RWPE2 (cell line): ENCODE measurements at regions not wholly inside any gene's neighbourhood (a gene's known extent, or its start where the extent isn't known, plus 50 kb on each side); places are given as distances from the start of the nearest gene placed in this dataset.

Experiments used
- ATAC-seq: fragments of 200-7000 bp; cut with Tn5 transposase; 3 replicates; pipeline ENCODE4 v1.9.1; 2021; ENCODE audit warnings: low read depth
- DNase-seq: peaks from one replicate; pipeline ENCODE4 v3.0.0-alpha.2; 2020; ENCODE audit warnings: low spot score
- H3K27ac ChIP-seq: fragments of 450-650 bp; 2 replicates; pipeline ENCODE4 v1.5.1; 2017; ENCODE audit warnings: mild to moderate bottlenecking; ENCODE audit not compliant: poor library complexity, severe bottlenecking
- H3K27me3 ChIP-seq: fragments of 250-450 bp; sonication (Bioruptor Pico); 2 replicates; pipeline ENCODE4 v1.5.1; 2021; ENCODE audit warnings: mild to moderate bottlenecking, moderate library complexity; ENCODE audit not compliant: insufficient read depth, poor library complexity, severe bottlenecking
- H3K36me3 ChIP-seq: fragments of 250-450 bp; sonication (Bioruptor Pico); 2 replicates; pipeline ENCODE4 v1.5.1; 2020; ENCODE audit warnings: low read depth, mild to moderate bottlenecking, moderate library complexity
- H3K4me1 ChIP-seq: fragments of 250-450 bp; sonication (Bioruptor Pico); 2 replicates; pipeline ENCODE4 v1.5.1; 2021; ENCODE audit warnings: mild to moderate bottlenecking, moderate library complexity; ENCODE audit not compliant: insufficient read depth, poor library complexity, severe bottlenecking
- H3K4me3 ChIP-seq: fragments of 250-450 bp; sonication (Bioruptor Pico); 2 replicates; pipeline ENCODE4 v1.5.1; 2021; ENCODE audit warnings: mild to moderate bottlenecking, moderate library complexity; ENCODE audit not compliant: severe bottlenecking
- H3K9me3 ChIP-seq: fragments of 250-450 bp; sonication (Bioruptor Pico); 2 replicates; pipeline ENCODE4 v1.5.1; 2021; ENCODE audit warnings: mild to moderate bottlenecking, moderate library complexity; ENCODE audit not compliant: severe bottlenecking
- TF ChIP-seq, protein P1 (sequence below): fragments of 450-650 bp; IDR thresholded peaks from one replicate; pipeline ENCODE4 v1.5.1; 2017; ENCODE audit warnings: mild to moderate bottlenecking, moderate library complexity; ENCODE audit not compliant: poor library complexity, severe bottlenecking

DNA sequence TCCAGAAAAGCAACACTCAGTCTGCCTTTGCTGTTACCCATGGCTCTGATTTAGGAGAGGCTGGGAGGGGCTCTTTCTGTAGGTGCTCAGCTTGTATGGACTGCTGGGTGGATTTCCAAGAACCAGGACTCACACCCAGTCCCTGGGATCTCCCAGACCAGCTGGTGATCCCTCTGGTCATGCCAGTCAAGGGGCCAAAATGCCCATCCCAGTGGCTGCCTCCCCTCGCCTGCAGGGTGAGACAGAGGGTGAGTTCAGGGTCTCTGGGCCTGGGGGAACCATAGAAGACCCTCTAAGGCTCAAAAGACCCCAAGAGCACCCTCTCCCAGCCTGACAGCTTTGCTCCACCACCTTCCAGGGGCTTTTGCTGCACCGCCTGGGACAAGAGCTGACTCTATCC is 78.6 kb upstream of the MYL2 start:
- DNase-seq (no peak), ATAC-seq (no peak)
- H3K27me3 ChIP-seq: no peaks in the 10 kb centered on the region
- H3K27ac ChIP-seq: no peak overlapping the region
- H3K9me3 ChIP-seq: no peaks in the 10 kb centered on the region
- no peak overlapping the region for H3K4me3 ChIP-seq
- H3K36me3 ChIP-seq: no peaks in the 10 kb centered on the region
- no peaks in the 10 kb centered on the region for H3K4me1 ChIP-seq
- TF ChIP-seq, protein P1, sequence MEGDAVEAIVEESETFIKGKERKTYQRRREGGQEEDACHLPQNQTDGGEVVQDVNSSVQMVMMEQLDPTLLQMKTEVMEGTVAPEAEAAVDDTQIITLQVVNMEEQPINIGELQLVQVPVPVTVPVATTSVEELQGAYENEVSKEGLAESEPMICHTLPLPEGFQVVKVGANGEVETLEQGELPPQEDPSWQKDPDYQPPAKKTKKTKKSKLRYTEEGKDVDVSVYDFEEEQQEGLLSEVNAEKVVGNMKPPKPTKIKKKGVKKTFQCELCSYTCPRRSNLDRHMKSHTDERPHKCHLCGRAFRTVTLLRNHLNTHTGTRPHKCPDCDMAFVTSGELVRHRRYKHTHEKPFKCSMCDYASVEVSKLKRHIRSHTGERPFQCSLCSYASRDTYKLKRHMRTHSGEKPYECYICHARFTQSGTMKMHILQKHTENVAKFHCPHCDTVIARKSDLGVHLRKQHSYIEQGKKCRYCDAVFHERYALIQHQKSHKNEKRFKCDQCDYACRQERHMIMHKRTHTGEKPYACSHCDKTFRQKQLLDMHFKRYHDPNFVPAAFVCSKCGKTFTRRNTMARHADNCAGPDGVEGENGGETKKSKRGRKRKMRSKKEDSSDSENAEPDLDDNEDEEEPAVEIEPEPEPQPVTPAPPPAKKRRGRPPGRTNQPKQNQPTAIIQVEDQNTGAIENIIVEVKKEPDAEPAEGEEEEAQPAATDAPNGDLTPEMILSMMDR: no peak

DNA sequence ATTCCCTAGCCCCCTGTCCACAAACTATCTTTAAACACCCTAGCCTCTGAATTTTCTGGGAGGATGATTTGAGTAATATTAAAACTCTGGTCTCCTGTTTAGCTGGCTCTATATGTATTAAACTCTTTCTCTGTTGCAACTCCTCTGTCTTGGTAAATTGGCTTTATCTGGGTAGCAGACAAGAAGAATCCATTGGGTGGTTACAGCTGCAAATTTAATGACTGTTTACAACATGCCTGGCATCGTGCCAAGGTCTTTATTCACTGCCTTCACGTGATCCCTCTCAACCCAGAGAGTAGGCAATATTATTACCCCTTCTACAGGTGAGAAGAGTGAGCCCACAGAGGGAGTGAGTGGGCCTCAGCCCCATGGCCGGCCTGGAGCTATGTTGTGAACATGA is 77.8 kb upstream of the MYL2 start:
- Histone ChIP-seq H3K27me3 (no peaks in the 10 kb centered on the region), H3K4me1 (no peaks in the 10 kb centered on the region), H3K36me3 (no peaks in the 10 kb centered on the region), H3K27ac (no peak overlapping the region), H3K4me3 (no peak overlapping the region), H3K9me3 (no peaks in the 10 kb centered on the region)
- DNase-seq: no peak
- TF ChIP-seq, protein P1: no peak
- no peak for ATAC-seq

DNA sequence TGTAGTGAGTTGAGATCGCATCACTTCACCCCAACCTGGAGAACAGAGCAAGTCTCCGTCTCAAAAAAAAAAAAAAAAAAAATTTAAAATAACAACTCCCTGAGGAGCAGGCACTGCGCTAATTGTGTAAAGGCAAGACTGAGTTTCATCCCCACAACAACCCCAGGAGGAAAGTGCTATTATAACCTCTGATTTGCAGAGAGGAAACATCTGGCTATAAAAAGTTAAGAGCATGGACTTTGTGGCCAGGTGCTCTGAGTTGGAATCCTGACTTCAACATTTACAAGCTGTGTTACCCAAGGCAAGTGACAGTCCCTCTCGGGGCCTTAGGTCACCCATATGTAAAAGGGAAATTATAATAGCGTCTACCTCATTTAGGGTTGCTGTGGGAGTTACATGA is 76.0 kb upstream of the MYL2 start:
- DNase-seq: no peak
- Histone ChIP-seq H3K4me1 (no peaks in the 10 kb centered on the region), H3K4me3 (no peak overlapping the region), H3K9me3 (no peaks in the 10 kb centered on the region), H3K27me3 (no peaks in the 10 kb centered on the region), H3K36me3 (no peaks in the 10 kb centered on the region), H3K27ac (no peak overlapping the region)
- TF ChIP-seq, protein P1: no peak
- no peak for ATAC-seq

- Histone ChIP-seq H3K9me3 (no peaks in the 10 kb centered on the region), H3K36me3 (no peaks in the 10 kb centered on the region), H3K27me3 (no peaks in the 10 kb centered on the region), H3K27ac (no peak overlapping the region), H3K4me3 (no peak overlapping the region), H3K4me1 (no peaks in the 10 kb centered on the region)
- TF ChIP-seq, protein P1: no peak
- ATAC-seq (no peak), DNase-seq (no peak)
Observed at GRCh38 chr12:110995615-110996014, 75.2 kb upstream of the MYL2 start.

- TF ChIP-seq, protein P1: no peak
- DNase-seq: no peak
- no peaks in the 10 kb centered on the region for H3K27me3 ChIP-seq
- no peak for ATAC-seq
- H3K9me3 ChIP-seq: no peaks in the 10 kb centered on the region
- H3K4me3 ChIP-seq: no peak overlapping the region
- H3K4me1 ChIP-seq: no peaks in the 10 kb centered on the region
- no peak overlapping the region for H3K27ac ChIP-seq
- no peaks in the 10 kb centered on the region for H3K36me3 ChIP-seq
Observed at GRCh38 chr12:110995016-110995415, 74.6 kb upstream of the MYL2 start.
